ENCODE measurements at regions not wholly inside any gene's neighbourhood (a gene's known extent, or its start where the extent isn't known, plus 50 kb on each side); places are given as distances from the start of the nearest gene placed in this dataset.
"Not testable (repeated sequence)": the region's sequence is repeated elsewhere in the genome, so short reads cannot be mapped to it uniquely, and the experiment has no call there.

DNA sequence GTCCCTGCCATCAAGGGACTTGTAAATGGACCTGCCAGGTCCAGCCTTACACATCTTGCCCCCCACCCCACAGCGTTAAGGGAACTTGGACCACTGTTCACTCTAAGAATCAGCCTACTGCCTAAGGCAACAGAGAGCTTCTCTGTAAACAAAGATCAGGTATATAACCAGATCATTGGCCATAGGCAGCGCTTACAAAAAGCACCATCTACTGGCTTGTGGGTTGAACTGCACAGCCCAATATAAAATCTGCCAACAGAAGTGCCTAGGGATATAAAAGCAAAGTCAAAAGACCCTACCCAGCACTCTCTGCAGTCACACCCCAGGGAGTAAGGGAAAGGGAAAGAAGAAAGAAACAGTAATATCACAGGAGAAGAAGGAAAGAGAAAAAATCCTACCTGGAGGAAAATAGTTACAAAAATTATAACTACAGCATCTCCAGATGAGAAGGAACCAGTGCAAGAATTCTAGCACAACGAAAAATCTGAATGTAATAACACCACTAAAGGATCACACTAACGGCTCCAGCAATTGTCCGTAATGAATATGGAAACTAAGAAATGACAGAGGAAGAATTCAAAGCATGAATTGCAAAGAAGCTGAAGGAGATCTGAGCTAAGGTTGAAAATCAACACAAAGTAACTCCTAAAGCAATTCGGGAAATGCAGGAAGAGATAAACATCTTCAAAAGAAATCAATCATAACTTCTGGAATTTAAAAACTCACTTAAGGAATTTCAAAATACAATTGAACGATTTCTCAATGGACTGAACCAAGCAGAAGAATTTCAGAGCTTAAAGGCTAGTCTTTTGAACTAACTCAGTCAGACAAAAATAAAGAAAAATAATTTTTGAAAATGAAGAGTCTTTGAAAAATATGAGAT lies 95.2 kb upstream of the PCED1B start:
- peak; percentile 63 for DNase-seq (ENCODE audit: low spot score)

DNA sequence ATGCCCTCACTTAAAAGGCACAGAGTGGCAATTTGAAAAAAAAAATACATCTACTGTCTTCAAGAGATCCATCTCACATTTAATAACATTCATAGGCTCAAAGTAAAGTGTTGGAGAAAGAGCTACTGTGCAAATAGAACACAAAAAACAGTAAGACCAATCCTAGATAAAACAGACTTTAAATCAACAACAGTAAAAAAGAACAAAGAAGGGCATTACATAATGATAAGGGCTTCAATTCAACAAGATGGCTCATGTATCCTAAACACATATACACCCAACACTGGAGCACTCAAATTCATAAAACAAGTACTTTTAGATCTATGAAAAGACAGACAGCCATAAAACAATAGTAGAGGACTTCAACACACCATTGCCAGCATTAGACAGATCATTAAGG lies 93.6 kb upstream of the PCED1B start:
- no peak for DNase-seq (ENCODE audit: low spot score)

GRCh38 chr12:46988122-46988521 lies 91.3 kb upstream of the PCED1B start:
- not testable (repeated sequence) for DNase-seq (ENCODE audit: low spot score)

DNA sequence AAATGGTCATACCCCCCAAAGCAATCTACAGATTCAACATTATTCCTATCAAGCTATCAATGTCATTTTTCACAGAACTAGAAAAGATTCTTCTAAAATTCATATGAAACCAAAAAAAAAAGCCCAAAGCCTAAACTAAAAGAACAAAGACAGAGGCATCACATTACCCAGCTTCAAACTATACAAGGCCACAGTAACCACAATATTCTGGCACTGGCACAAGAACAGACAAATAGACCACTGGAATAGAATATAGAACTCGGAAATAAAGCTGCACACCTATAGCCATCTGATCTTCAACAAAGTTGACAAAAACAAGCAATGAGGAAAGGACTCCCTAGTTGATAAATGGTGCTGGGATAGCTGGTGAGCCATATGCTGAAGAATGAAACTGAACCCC lies 89.2 kb upstream of the PCED1B start:
- DNase-seq (ENCODE audit: low spot score), result no peak

DNA sequence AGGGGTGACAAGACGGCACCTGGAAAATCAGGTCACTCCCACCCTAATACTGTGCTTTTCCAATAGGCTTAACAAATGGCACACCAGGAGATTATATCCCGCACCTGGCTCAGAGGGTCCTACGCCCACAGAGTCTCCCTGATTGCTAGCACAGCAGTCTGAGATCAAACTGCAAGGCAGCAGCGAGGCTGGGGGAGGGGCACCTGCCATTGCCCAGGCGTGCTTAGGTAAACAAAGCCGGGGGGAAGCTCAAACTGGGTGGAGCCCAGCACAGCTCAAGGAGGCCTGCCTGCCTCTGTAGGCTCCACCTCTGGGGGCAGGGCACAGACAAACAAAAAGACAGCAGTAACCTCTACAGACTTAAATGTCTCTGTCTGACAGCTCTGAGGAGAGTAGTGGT lies 87.4 kb upstream of the PCED1B start:
- DNase-seq (ENCODE audit: low spot score), result not testable (repeated sequence)

DNA sequence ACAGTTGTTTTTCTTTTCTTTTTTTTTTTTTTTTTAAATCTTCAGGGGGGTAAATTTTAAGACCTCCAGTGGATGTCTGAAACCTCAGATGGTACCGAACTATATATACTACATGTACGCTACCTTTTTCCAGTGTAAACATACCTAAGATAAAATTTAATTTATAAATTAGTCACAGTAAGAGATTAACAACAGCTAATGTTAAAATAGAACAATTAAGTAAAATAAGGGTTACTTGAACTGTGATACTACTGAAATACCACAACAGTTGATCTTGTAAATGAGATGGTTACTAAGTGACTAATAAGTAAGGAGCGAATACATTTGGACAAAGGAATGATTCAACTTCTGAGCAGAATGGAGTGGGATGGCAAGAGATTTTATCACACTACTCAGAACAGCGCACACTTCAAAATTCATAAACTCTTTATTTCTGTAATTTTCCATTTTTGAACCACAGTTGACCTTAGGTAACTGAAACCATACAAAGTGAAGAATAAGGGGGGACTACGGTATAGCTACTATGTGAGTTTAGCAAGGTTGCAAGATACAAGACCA lies 80.5 kb upstream of the PCED1B start:
- no peak for DNase-seq (ENCODE audit: low spot score)

DNA sequence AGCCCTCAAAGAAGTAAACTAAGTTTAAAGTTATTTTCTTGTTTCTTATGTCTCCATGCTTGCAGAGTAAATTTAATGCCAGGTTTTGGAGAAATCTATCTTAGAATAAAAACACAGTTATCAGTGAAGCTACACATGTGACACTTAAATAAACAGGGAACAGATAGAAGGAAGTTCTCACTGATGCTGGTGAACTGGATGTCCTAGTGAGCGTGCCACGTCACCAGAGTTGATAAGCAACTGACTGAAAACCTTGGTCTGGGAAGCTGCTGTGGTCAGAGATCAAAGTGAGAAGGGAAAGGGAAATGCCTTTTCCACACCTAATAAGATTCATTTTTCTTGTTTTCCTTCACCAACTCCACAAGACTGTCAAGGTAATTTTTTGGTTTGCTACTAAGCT lies 74.8 kb upstream of the PCED1B start:
- DNase-seq (ENCODE audit: low spot score), result no peak

DNA sequence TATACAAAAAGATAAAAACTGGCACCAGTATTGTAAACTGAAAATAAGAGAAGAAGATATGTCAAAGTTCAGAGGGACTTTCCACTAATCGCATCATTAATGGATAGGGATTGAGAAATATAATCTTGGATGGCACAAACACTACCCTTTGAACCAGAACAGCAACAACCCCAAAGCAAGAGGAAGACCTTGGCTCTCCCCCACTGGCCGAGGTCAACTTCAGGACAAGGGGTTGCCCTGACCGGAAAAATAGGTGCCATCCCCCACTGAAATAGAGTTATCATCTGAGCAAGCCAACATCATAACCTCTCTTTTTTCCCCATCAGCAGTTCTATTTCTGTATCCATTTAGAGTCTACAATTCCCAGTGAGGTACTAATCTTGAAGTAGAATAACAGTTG lies 72.4 kb upstream of the PCED1B start:
- no peak for DNase-seq (ENCODE audit: low spot score)

DNA sequence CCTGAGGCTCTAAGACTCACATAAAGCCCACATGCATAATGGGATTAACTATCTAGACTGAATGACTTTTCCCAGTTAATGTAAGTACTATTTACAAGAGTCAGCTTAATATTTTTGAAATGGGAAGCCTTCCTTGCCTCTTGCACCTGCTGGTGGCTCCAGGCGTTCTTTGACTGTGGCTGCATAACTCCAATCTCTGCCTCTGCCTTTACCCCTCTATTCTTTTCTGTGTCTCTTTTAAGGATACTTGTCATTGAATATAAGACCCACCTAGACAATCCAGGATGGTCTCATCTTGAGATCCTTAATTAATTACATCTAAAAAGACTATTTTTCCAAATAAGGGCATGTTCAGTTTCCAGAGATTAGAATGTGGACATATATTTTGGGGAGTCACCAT lies 66.9 kb upstream of the PCED1B start:
- no peak for DNase-seq (ENCODE audit: low spot score)

- no peak for DNase-seq (ENCODE audit: low spot score)
Observed at GRCh38 chr12:47014474-47014873, 64.9 kb upstream of the PCED1B start.

GRCh38 chr12:47015381-47015780 lies 64.0 kb upstream of the PCED1B start:
- DNase-seq (ENCODE audit: low spot score), result no peak

DNA sequence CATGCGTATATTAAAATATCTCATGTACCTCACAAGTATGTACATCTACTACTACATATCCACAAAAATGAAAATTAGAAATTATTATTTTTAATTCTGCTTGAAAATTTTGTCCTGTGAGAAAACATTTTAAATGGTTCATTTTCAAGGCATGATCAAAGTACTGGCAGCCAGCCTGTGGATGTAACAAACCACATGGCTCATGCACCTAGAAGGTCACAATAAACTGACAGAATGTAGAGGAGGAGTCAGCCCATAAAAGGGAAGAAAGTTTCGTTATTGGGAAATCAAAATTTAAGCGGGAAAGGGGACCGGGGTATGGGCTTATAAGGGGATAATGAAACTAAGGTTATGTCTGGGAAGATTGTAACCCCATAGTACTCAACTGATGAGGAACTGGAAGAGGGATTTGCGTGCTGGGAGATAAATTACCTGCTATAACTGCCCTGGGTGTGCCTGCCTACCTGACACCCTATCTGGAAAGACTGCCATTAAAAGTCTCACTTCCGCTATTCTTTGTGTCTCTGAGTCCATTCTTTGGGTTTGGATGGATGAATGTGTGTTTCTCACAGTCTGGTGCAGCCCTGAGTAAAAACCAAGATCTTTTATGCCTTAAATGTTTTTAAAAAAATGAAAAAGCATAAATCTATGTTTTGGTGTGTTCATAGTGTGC lies 62.2 kb upstream of the PCED1B start:
- no peak for DNase-seq (ENCODE audit: low spot score)

GRCh38 chr12:47017901-47018475 lies 61.4 kb upstream of the PCED1B start:
- no peak for DNase-seq (ENCODE audit: low spot score)

DNA sequence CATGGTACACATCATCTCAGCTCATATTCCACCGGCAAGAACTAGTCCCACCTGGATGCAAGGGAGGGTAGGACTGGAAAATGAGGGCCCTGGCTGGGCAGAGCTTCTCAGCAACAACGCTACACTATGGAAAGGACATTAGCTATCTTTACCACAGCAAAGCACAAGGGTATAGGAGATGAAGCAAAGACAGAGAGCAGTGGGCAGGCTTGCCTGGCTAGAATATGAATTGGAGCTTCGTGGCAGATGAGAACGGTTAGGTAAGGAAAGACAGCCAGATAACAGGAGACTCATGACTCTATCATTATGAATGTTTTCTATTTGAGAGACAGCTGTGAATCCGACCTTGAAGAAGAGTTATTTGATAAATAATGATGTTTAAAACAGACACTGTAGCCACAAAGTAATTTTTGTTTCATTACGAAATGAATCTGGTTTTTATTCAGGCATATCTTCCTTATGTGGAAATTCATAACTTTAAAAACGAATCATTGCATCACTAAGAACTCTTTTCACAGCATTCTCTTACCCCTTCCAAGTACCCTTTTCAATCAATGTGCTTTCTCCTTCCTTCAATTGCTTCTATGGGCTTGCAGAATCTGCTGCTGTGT lies 59.1 kb upstream of the PCED1B start:
- DNase-seq (ENCODE audit: low spot score), result no peak

- DNase-seq (ENCODE audit: low spot score), result no peak
Observed at GRCh38 chr12:47021298-47021697, 58.1 kb upstream of the PCED1B start.

GRCh38 chr12:47022296-47022695 lies 57.1 kb upstream of the PCED1B start:
- DNase-seq (ENCODE audit: low spot score), result no peak

GRCh38 chr12:47023311-47023710 lies 56.1 kb upstream of the PCED1B start:
- no peak for DNase-seq (ENCODE audit: low spot score)

GRCh38 chr12:47023953-47024352 lies 55.5 kb upstream of the PCED1B start:
- DNase-seq (ENCODE audit: low spot score), result no peak

GRCh38 chr12:47024463-47024862 lies 55.0 kb upstream of the PCED1B start:
- no peak for DNase-seq (ENCODE audit: low spot score)

- DNase-seq (ENCODE audit: low spot score), result no peak
Observed at GRCh38 chr12:47025349-47025748, 54.1 kb upstream of the PCED1B start.

- no peak for DNase-seq (ENCODE audit: low spot score)
Observed at GRCh38 chr12:47025798-47026197, 53.6 kb upstream of the PCED1B start.

- no peak for DNase-seq (ENCODE audit: low spot score)
Observed at GRCh38 chr12:47026291-47026690, 53.1 kb upstream of the PCED1B start.
